H9 (cell line): ENCODE measurements at regions not wholly inside any gene's neighbourhood (a gene's known extent, or its start where the extent isn't known, plus 50 kb on each side); places are given as distances from the start of the nearest gene placed in this dataset.

Experiments used
- DNase-seq: peaks from one replicate; pipeline ENCODE4 v3.0.0-alpha.2; 2017
- H2AFZ ChIP-seq: one replicate; pipeline ENCODE4 v1.6.1; 2013; ENCODE audit warnings: mild to moderate bottlenecking, low read length, control low read depth, moderate library complexity
- H2AK5ac ChIP-seq: 2 replicates; pipeline ENCODE4 v1.6.1; 2013; ENCODE audit warnings: low read length, control low read depth, mixed read lengths; ENCODE audit not compliant: insufficient read length
- H2BK120ac ChIP-seq: one replicate; pipeline ENCODE4 v1.6.1; 2013; ENCODE audit warnings: low read depth, mild to moderate bottlenecking, low read length, control low read depth, inconsistent platforms; ENCODE audit not compliant: poor library complexity, severe bottlenecking
- H2BK12ac ChIP-seq: 2 replicates; pipeline ENCODE4 v1.6.1; 2013; ENCODE audit warnings: low read length, control low read depth, mixed read lengths, low read depth; ENCODE audit not compliant: insufficient read length
- H2BK15ac ChIP-seq: 2 replicates; pipeline ENCODE4 v1.6.1; 2013; ENCODE audit warnings: low read depth, low read length, control low read depth
- H2BK20ac ChIP-seq: one replicate; pipeline ENCODE4 v1.6.1; 2013; ENCODE audit warnings: low read depth, mild to moderate bottlenecking, low read length, control low read depth, inconsistent platforms; ENCODE audit not compliant: poor library complexity, severe bottlenecking
- H2BK5ac ChIP-seq: 2 replicates; pipeline ENCODE4 v1.6.1; 2013; ENCODE audit warnings: low read length, control low read depth, mixed read lengths; ENCODE audit not compliant: insufficient read length
- H3K14ac ChIP-seq: 2 replicates; pipeline ENCODE4 v1.6.1; 2013; ENCODE audit warnings: low read length, control low read depth; ENCODE audit not compliant: insufficient read depth
- H3K18ac ChIP-seq: 2 replicates; pipeline ENCODE4 v1.6.1; 2013; ENCODE audit warnings: low read depth, mild to moderate bottlenecking, mixed read lengths, low read length, control low read depth; ENCODE audit not compliant: insufficient read length
- H3K23ac ChIP-seq: 2 replicates; pipeline ENCODE4 v1.6.1; 2013; ENCODE audit warnings: low read length, control low read depth, mixed read lengths, low read depth; ENCODE audit not compliant: insufficient read length
- H3K23me2 ChIP-seq: 2 replicates; pipeline ENCODE4 v1.6.1; 2013; ENCODE audit warnings: low read depth, mild to moderate bottlenecking, mixed read lengths, low read length, control low read depth; ENCODE audit not compliant: insufficient read length, poor library complexity, severe bottlenecking
- H3K27ac ChIP-seq: 2 replicates; pipeline ENCODE4 v1.5.1; 2013; ENCODE audit warnings: low read length, control low read depth, mixed read lengths, low read depth; ENCODE audit not compliant: insufficient read length
- H3K27me3 ChIP-seq: 2 replicates; pipeline ENCODE4 v1.6.1; 2013; ENCODE audit warnings: low read length, control low read depth, inconsistent platforms; ENCODE audit not compliant: insufficient read depth
- H3K4ac ChIP-seq: 2 replicates; pipeline ENCODE4 v1.6.1; 2013; ENCODE audit warnings: low read depth, mild to moderate bottlenecking, control low read depth, inconsistent platforms, low read length, moderate library complexity
- H3K4me1 ChIP-seq: 2 replicates; pipeline ENCODE4 v1.6.1; 2013; ENCODE audit warnings: low read length, control low read depth, inconsistent platforms; ENCODE audit not compliant: insufficient read depth
- H3K4me2 ChIP-seq: 2 replicates; pipeline ENCODE4 v1.6.1; 2013; ENCODE audit warnings: low read length, control low read depth, mixed read lengths; ENCODE audit not compliant: insufficient read length, insufficient read depth
- H3K56ac ChIP-seq: 2 replicates; pipeline ENCODE4 v1.6.1; 2013; ENCODE audit warnings: low read depth, mild to moderate bottlenecking, mixed read lengths, low read length, control low read depth; ENCODE audit not compliant: insufficient read length
- H3K79me1 ChIP-seq: 2 replicates; pipeline ENCODE4 v1.6.1; 2013; ENCODE audit warnings: low read depth, mild to moderate bottlenecking, moderate library complexity, low read length, control low read depth, inconsistent platforms; ENCODE audit not compliant: insufficient read depth, poor library complexity, severe bottlenecking
- H3K79me2 ChIP-seq: 2 replicates; pipeline ENCODE4 v1.6.1; 2013; ENCODE audit warnings: low read length, control low read depth, inconsistent platforms; ENCODE audit not compliant: insufficient read depth
- H3K9ac ChIP-seq: 2 replicates; pipeline ENCODE4 v1.6.1; 2013; ENCODE audit warnings: low read length, control low read depth, mixed read lengths; ENCODE audit not compliant: insufficient read length; ENCODE audit errors: extremely low read depth
- H3K9me3 ChIP-seq: one replicate; pipeline ENCODE4 v1.6.1; 2013; ENCODE audit warnings: low read depth, low read length, inconsistent platforms; ENCODE audit not compliant: control insufficient read depth
- H3T11ph ChIP-seq: one replicate; pipeline ENCODE4 v1.6.1; 2013; ENCODE audit warnings: mild to moderate bottlenecking, low read length, control low read depth, inconsistent platforms
- H4K20me1 ChIP-seq: one replicate; pipeline ENCODE4 v1.6.1; 2013; ENCODE audit not compliant: control insufficient read depth, insufficient read length, insufficient read depth
- H4K5ac ChIP-seq: 2 replicates; pipeline ENCODE4 v1.6.1; 2013; ENCODE audit warnings: low read depth, mild to moderate bottlenecking, mixed read lengths, low read length, control low read depth; ENCODE audit not compliant: insufficient read length
- H4K8ac ChIP-seq: replicated peaks from 2 replicates; pipeline ENCODE4 v1.6.1; 2013; ENCODE audit warnings: low read length, control low read depth, mixed read lengths, low read depth; ENCODE audit not compliant: insufficient read length
- H4K91ac ChIP-seq: 2 replicates; pipeline ENCODE4 v1.6.1; 2013; ENCODE audit warnings: low read depth, mild to moderate bottlenecking, moderate library complexity, mixed read lengths, low read length, control low read depth; ENCODE audit not compliant: insufficient read length
- H3K27ac Mint-ChIP-seq, 3 experiments: 2 replicates in 2 of 3; 3 replicates in 1 of 3; pipeline ENCODE4 v1.8.0; 2020 to 2021; ENCODE audit warnings: mixed read lengths in 3 of 3, mild to moderate bottlenecking in 1 of 3, moderate library complexity in 1 of 3
- H3K27me3 Mint-ChIP-seq: 2 replicates; pipeline ENCODE4 v1.8.0; 2021; ENCODE audit warnings: low read depth, mild to moderate bottlenecking, moderate library complexity, mixed read lengths
- H3K36me3 Mint-ChIP-seq, 3 experiments: 2 replicates in 2 of 3; 3 replicates in 1 of 3; pipeline ENCODE4 v1.8.0; 2020 to 2021; ENCODE audit warnings: low read depth in 3 of 3, mixed read lengths in 3 of 3; ENCODE audit not compliant: insufficient read depth in 1 of 3
- H3K4me1 Mint-ChIP-seq, 2 experiments: 2 replicates each; pipeline ENCODE4 v1.8.0; 2020; ENCODE audit warnings: mixed read lengths in 2 of 2
- H3K4me3 Mint-ChIP-seq, 2 experiments: 2 replicates in 1 of 2; 3 replicates in 1 of 2; pipeline ENCODE4 v1.8.0; 2020 to 2021; ENCODE audit warnings: mild to moderate bottlenecking in 2 of 2, mixed read lengths in 2 of 2, moderate library complexity in 1 of 2
- H3K9me3 Mint-ChIP-seq, 2 experiments: 2 replicates in 1 of 2; 3 replicates in 1 of 2; pipeline ENCODE4 v1.8.0; 2020; ENCODE audit warnings: mild to moderate bottlenecking in 2 of 2, mixed read lengths in 2 of 2, moderate library complexity in 1 of 2
- WGBS: extraction: QIAGEN DNeasy Blood & Tissue Kit; methylation state at CpG from one replicate; pipeline ENCODE4 v1.1.7; 2013; ENCODE audit warnings: missing lambda C conversion rate, low lambda C conversion rate, mixed read lengths; ENCODE audit not compliant: insufficient read length; ENCODE audit errors: extremely low coverage; 5-methylcytosine and 5-hydroxymethylcytosine counted together
- TF ChIP-seq, protein P1 (sequence below): fragments of 200-600 bp; sonication (generic); conservative IDR thresholded peaks from 3 replicates; pipeline ENCODE4 v1.8.0; 2021; ENCODE audit warnings: antibody characterized with exemption, mild to moderate bottlenecking

DNA sequence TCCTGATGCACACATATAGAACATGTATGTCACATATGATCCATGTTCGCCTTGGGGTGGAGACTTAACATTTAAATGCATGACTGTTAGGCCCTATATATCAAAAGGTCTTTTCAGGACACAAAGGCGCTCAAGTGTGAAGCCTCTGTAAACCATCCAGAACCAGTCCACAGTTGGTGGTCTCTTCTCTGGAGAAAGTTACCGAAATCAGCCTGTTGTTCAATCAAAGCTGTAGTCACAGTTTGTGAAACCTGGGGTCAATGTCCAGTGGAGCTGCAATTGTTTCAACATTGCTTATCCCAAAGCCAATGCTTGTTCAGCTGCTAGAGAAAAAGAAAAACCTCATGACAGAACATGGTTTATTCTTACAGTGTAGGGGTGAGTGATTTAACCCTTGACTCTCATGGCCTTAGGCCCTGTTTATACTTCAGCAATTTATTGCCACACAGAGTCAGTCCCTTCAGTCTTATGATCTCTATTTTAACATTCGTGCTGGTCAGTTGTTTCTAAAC, 193.6 kb upstream of the CST7 start:
- H3K27me3 ChIP-seq, result no peaks in the 10 kb centered on the region
- no peaks in the 10 kb centered on the region for H3K23me2 ChIP-seq
- no peak overlapping the region for H2BK20ac ChIP-seq
- Mint-ChIP-seq H3K4me3 (no peak overlapping the region), H3K27ac (no peak overlapping the region), H3K4me1 (peaks cover 0 to 4% of the 10 kb centered on the region in 2 experiments; a peak in 1 of 4 replicates), H3K27me3 (no peaks in the 10 kb centered on the region), H3K36me3 (no peaks in the 10 kb centered on the region; a peak in 1 of 7 replicates), H3K9me3 (peaks cover 5 to 8% of the 10 kb centered on the region in 2 experiments)
- no peak overlapping the region for H3K4ac ChIP-seq
- H3K18ac ChIP-seq, result no peak overlapping the region
- H4K5ac ChIP-seq, result no peak overlapping the region
- H3K27ac ChIP-seq, result no peak overlapping the region
- H3K14ac ChIP-seq, result no peak overlapping the region
- no peak overlapping the region for H3K56ac ChIP-seq
- no peaks in the 10 kb centered on the region for H4K20me1 ChIP-seq
- H2AFZ ChIP-seq, result no peak overlapping the region
- no peak overlapping the region for H2BK15ac ChIP-seq
- H3K9me3 ChIP-seq, result no peaks in the 10 kb centered on the region
- no peak overlapping the region for H2BK12ac ChIP-seq
- no peak overlapping the region for H2AK5ac ChIP-seq
- peak; percentile 8 for DNase-seq
- no peak overlapping the region for H4K91ac ChIP-seq
- H3T11ph ChIP-seq, result no peak overlapping the region
- no CpG with 5 or more reads among the region's 4 CpGs for WGBS
- H3K23ac ChIP-seq, result no peak overlapping the region
- no peaks in the 10 kb centered on the region for H3K79me2 ChIP-seq
- H2BK120ac ChIP-seq, result no peak overlapping the region
- no peak overlapping the region for H2BK5ac ChIP-seq
- no peak overlapping the region for H3K9ac ChIP-seq
- no peak overlapping the region for H4K8ac ChIP-seq
- TF ChIP-seq, protein P1, sequence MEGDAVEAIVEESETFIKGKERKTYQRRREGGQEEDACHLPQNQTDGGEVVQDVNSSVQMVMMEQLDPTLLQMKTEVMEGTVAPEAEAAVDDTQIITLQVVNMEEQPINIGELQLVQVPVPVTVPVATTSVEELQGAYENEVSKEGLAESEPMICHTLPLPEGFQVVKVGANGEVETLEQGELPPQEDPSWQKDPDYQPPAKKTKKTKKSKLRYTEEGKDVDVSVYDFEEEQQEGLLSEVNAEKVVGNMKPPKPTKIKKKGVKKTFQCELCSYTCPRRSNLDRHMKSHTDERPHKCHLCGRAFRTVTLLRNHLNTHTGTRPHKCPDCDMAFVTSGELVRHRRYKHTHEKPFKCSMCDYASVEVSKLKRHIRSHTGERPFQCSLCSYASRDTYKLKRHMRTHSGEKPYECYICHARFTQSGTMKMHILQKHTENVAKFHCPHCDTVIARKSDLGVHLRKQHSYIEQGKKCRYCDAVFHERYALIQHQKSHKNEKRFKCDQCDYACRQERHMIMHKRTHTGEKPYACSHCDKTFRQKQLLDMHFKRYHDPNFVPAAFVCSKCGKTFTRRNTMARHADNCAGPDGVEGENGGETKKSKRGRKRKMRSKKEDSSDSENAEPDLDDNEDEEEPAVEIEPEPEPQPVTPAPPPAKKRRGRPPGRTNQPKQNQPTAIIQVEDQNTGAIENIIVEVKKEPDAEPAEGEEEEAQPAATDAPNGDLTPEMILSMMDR, result no peak
- H3K79me1 ChIP-seq, result no peaks in the 10 kb centered on the region
- no peaks in the 10 kb centered on the region for H3K4me1 ChIP-seq
- H3K4me2 ChIP-seq, result no peak overlapping the region
